D721Med (cell line): ENCODE measurements at regions not wholly inside any gene's neighbourhood (a gene's known extent, or its start where the extent isn't known, plus 50 kb on each side); places are given as distances from the start of the nearest gene placed in this dataset.

Experiments
- DNase-seq: peaks from one replicate; pipeline ENCODE4 v3.0.0; 2011; ENCODE audit warnings: low spot score; ENCODE audit not compliant: insufficient read length
- FAIRE-seq: peaks from 2 replicates; lab custom pipeline; 2011; peaks lifted over from hg19 to GRCh38; lab: Jason Lieb, UNC
- CTCF ChIP-seq: IDR thresholded peaks from 2 replicates; pipeline ENCODE4 v1.5.1; 2012; ENCODE audit warnings: mild to moderate bottlenecking, control low read depth; ENCODE audit not compliant: insufficient read depth; ENCODE audit errors: missing control alignments

DNA sequence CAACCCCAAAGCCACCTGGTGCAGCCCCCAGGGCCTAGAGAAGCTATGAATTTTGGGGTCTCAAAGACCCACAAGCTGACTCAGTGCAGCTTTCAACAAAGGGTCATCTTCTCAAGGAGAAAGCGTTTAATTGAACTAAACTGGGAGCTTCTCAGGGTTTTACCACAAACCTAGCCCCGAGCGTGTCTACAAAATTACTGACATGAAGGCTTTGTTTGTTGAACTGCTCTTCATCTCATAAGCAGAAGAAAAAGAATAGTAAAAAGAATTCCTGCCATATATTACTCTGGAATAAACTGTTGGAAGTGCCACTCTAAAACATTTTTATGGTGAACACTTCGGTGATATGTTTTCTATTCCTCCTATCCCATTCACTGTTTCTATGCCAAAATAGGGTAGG lies 50.8 kb upstream of the INCENP start:
- FAIRE-seq (no peak), DNase-seq (no peak)
- no peak for TF ChIP-seq CTCF

GRCh38 chr11:62071408-62071807 lies 52.4 kb upstream of the INCENP start:
- no peak for DNase-seq
- no peak for FAIRE-seq
- no peak for TF ChIP-seq CTCF

- no peak for TF ChIP-seq CTCF
- FAIRE-seq, result no peak
- DNase-seq, result no peak
Measured at GRCh38 chr11:62069986-62070919, 53.6 kb upstream of the INCENP start.

- FAIRE-seq, result no peak
- no peak for TF ChIP-seq CTCF
- no peak for DNase-seq
Measured at GRCh38 chr11:62069374-62069773, 54.4 kb upstream of the INCENP start.

DNA sequence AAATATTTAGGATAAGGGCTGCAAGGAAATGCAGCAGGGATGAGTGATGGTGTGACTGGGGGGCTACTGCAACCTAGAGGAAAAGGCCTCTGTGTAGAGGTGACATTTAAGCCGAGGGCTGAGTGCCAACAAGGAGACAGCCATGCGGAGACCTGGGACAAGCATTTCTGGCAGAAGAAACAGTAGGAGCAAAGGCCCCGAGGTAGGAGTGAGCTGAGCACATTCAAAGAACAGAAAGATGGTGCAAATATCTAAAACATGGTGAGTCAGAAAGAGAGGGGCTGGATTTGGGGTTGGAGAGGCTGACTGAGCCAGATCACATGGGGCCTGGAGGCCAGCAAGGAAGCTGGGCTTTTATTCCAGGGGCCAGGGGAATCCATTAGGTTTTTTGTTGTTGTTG lies 55.1 kb upstream of the INCENP start:
- FAIRE-seq, result no peak
- no peak for TF ChIP-seq CTCF
- no peak for DNase-seq

- FAIRE-seq, result no peak
- TF ChIP-seq CTCF, result no peak
- DNase-seq, result no peak
Measured at GRCh38 chr11:62067741-62068140, 56.1 kb upstream of the INCENP start.

GRCh38 chr11:62064221-62064620 lies 59.6 kb upstream of the INCENP start:
- no peak for DNase-seq
- no peak for TF ChIP-seq CTCF
- FAIRE-seq, result no peak
